Hepatocyte (in vitro differentiated cells): ENCODE measurements at regions not wholly inside any gene's neighbourhood (a gene's known extent, or its start where the extent isn't known, plus 50 kb on each side); places are given as distances from the start of the nearest gene placed in this dataset.

Experiments used
- CTCF ChIP-seq: fragments of 200-600 bp; sonication (generic); IDR thresholded peaks from 2 replicates; pipeline ENCODE4 v1.5.1; 2016; ENCODE audit warnings: antibody characterized with exemption, mild to moderate bottlenecking; ENCODE audit not compliant: poor library complexity
- EZH2 ChIP-seq: fragments of 200-600 bp; sonication (generic); IDR thresholded peaks from 2 replicates; pipeline ENCODE4 v1.6.1; 2016; ENCODE audit warnings: antibody characterized with exemption, mild to moderate bottlenecking, borderline replicate concordance
- EZH2phosphoT487 ChIP-seq: fragments of 200-600 bp; sonication (generic); IDR thresholded peaks from one replicate; pipeline ENCODE4 v1.6.1; 2018; ENCODE audit warnings: antibody characterized with exemption, mild to moderate bottlenecking, low read depth, moderate library complexity; ENCODE audit not compliant: unreplicated experiment, severe bottlenecking

- no peak for TF ChIP-seq CTCF
- no peak for TF ChIP-seq EZH2
- TF ChIP-seq EZH2phosphoT487: no peak
Measured at GRCh38 chr1:244330318-244330625, 121.4 kb downstream of the ADSS2 start.
